Fibroblast of skin of back (primary cell): ENCODE measurements at regions not wholly inside any gene's neighbourhood (a gene's known extent, or its start where the extent isn't known, plus 50 kb on each side); places are given as distances from the start of the nearest gene placed in this dataset.
"Not testable (repeated sequence)": the region's sequence is repeated elsewhere in the genome, so short reads cannot be mapped to it uniquely, and the experiment has no call there.

Experiments used
- DNase-seq: peaks from one replicate; pipeline ENCODE4 v3.0.0-alpha.2; 2013

DNA sequence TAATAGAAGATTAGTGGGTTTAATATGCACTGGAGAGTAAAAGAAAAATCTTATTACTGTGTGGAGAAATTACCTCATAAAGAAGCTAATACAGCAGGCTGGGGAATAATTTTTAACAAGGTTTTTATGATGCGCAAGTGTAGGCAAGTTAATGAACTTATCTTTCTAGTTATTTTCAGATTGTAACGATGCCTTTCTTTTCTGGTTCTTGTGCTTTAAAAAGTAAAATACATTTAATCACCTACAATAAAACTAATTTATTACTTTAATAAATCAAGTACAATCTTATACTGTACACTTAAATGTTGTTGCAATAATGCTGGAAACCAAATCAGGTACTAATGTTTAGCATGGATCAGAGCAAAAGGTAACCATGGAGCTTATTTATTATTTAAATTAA, 266.6 kb downstream of the ZIC1 start:
- DNase-seq, result no peak

DNA sequence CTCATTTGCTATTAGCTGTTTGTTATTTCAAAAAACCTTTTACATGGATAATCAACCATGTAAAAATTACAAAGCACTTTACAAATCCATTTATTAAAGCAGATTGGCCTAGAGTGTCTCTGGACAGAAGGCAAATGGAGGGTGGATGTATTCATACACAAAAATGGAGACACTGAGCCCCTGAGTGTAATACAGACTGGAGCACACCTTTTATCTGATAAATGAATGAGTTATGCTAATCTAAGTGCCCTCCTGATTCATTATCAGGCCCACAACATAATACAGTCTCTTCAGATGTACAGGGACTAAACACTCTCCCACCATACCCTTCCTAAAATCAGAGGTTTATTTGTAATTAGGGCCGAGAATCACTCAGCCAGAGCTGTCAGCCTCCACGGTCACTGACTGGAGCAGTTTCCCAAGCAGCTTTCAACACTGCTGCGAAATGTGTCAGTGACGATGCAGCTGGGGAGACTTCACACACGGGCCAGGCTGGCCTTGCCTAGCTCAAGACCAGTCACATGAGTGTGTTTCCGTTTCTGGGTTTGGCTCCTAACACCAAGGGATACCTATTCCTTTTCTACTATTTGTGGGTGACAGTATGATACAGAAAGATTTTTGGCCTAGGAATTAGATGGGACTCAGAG, 271.8 kb downstream of the ZIC1 start:
- peak; percentile 9 for DNase-seq

- no peak for DNase-seq
Measured at GRCh38 chr3:147688868-147689267, 279.7 kb downstream of the ZIC1 start.

DNA sequence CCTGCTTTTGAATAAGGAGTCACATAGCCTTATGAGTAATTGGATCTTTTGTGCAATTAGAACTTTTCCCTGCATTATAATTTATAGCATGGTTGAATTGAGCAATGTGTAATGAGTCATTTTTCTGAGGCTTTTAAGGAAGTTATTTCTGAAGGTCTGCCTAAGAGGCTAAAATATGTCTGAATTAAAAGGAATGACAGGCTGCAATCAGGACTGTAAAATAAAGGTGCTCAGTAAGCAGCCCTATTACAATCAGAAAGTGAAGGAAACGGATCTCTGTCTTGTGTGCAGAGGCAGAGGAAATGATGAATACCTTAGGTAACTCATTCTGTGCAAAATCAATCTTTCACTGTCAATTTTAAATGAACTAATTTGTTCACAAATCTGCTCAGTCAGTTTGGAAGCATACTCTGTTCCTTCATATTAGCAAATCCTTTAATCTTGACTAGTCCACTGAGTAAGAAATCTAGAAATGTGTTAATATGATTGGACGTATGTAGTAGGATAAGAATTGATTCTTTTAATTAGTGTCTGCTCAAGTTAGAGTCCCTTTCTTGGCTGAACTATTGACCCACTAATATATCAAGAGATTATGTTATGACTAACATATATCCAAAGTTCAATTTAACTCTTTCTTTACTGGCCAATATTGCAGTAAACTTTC, 290.1 kb downstream of the ZIC1 start:
- peak; percentile 52 for DNase-seq

- DNase-seq, result no peak
Measured at GRCh38 chr3:147701195-147701594, 292.0 kb downstream of the ZIC1 start.

- DNase-seq, result peak; percentile 24
Measured at GRCh38 chr3:147702509-147702908, 293.3 kb downstream of the ZIC1 start.

GRCh38 chr3:147705651-147706051, 296.5 kb downstream of the ZIC1 start:
- no peak for DNase-seq

GRCh38 chr3:147710753-147711152, 301.6 kb downstream of the ZIC1 start:
- DNase-seq, result not testable (repeated sequence)

DNA sequence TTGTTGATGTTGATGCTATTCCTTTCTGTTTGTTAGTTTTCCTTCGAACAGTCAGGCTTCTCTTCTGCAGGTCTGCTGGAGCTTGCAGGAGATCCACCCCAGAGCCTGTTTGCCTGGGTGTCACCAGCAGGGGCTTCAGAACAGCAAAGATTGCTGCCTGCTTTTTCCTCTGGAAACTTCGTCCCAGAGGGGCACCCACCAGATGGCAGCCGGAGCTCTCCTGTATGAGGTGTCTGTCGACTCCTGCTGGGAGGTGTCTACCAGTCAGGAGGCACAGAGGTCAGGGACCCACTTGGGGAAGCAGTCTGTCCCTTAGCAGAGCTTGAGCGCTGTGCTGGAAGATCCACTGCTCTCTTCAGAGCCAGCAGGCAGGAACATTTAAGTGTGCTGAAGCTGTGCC, 303.2 kb downstream of the ZIC1 start:
- no peak for DNase-seq

DNA sequence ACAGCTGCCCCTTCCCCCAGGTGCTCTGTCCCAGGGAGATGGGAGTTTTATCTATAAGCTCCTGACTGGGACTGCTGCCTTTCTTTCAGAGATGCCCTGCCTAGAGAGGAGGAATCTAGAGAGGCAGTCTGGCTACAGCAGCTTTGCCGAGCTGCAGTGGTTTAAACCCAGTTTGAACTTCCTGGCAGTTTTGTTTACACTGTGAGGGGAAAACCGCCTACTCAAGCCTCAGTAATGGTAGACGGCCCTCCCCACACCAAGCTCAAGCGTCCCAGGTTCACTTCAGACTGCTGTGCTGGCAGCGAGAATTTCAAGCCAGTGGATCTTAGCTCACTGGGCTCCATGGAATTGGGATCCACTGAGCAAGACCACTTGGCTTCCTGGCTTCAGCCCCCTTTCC, 303.6 kb downstream of the ZIC1 start:
- DNase-seq, result not testable (repeated sequence)

- DNase-seq, result no peak
Measured at GRCh38 chr3:147713234-147714133, 304.3 kb downstream of the ZIC1 start.

- no peak for DNase-seq
Measured at GRCh38 chr3:147729641-147730040, 320.5 kb downstream of the ZIC1 start.

DNA sequence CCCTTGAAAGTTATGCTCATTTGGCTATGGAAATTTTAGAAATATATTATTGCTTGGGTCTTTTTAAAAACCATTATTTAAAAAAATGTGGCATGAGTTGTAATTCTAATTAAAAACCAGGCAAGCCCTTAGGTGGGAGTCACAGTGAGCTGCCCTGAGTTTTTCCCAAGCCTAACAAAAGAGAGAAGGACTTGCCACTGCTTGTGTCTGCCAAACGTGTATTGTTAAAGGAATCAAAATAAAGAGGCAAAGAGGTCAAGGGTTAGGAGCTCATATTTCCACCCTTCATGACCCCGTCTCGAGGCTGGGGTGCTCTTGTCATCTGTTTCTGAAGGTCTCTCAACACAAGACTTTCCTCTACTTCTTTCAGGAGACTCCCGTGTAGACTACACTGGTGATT, 321.1 kb downstream of the ZIC1 start:
- no peak for DNase-seq

DNA sequence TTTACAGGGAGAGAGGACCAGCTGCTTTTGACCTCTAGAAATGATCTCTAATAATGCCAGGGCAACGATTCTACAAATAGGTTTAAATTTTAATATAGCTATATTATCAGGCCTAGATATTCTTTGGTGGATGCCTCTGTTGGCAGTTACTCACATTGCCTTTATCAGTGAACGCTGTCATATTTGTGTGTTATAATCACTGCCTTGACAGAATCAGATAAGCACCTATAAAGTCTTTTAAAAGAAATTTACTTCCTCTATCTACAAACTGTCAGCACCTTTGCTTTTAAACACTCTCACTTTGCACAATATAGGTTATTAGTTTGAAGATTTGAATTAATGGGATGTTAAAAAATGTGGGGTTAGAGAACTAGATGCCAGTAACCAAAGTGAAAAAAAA, 324.1 kb downstream of the ZIC1 start:
- DNase-seq, result no peak

GRCh38 chr3:147735616-147736015, 326.5 kb downstream of the ZIC1 start:
- no peak for DNase-seq

DNA sequence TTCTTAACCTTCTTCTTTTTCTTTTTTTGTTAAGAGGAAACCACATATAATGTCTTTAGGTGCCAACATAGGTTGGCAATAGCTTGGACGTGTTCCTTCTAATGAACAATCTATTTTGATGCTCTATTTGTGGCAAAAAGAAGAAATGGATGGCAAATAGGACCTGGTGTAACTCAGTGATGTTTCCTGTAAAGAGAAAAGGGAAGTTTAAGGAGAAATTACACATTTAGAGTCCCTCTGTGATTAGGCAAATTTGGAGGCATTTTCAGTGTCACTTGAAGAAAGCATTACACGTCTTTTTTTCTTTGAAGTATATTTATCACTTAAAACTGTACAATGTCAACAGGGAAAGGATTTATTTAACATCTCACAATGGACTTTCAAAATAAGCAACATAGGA, 327.1 kb downstream of the ZIC1 start:
- DNase-seq, result no peak

GRCh38 chr3:147737376-147737775, 328.2 kb downstream of the ZIC1 start:
- peak; percentile 61 for DNase-seq

GRCh38 chr3:147740928-147741327, 331.8 kb downstream of the ZIC1 start:
- DNase-seq, result no peak

DNA sequence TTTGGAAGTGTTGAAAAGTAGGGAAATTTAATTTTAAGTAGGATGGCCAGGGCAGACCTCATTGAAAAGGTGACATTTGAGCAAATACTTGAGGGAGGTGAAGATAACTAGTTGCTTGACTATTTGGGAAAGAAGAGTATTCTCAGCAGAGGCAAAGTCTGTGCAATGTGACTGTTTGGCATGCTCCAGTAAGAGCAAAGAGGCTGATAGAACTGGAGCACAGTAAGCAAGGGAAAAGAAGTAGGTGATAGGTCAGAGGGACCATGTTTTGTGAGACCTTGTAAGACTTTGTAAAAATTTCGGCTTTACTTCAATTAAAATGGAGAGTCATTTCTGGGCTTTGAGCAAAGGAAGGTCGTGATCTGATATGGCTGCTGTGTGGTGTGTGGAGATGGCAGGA, 335.8 kb downstream of the ZIC1 start:
- DNase-seq, result no peak

DNA sequence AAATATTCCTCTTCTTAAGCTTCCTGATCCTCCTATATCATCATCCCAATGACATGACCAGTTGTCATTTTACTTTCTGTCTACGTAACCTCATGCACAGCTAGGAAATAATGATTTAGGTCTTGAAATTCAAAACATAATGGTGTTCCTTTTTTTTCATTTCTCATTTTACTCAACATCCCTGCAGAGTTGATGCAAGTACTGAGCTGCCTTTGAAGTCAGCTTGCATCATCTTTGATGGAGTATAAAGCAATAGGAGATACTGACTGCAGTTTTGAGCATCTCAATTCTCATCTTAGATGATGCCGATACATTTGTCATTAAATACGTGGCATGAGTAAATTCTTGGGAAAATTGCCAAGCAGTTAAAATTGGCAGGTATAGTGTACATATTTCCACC, 346.1 kb downstream of the ZIC1 start:
- no peak for DNase-seq

- DNase-seq, result no peak
Measured at GRCh38 chr3:147756476-147756875, 347.3 kb downstream of the ZIC1 start.

DNA sequence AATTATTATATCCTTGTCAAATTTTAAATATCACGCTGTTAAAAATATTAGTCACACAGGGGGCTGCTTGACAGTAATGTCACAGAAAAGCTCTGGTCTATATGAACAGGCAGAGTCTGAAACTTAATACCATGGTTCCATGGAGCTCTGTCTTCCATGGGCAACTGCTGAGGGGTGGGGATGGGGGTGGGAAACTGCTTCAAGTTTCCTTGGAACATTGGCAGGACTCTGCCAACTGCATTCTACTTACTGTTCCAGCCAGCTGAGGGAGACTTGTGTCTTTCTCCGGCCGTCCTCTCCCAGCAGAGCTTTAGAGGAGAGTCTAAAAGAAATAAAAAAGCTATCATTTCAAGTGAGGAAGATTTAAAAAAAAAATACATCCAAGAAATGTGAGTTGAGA, 348.7 kb downstream of the ZIC1 start:
- no peak for DNase-seq

- DNase-seq, result peak; percentile 20
Measured at GRCh38 chr3:147758771-147759170, 349.6 kb downstream of the ZIC1 start.

DNA sequence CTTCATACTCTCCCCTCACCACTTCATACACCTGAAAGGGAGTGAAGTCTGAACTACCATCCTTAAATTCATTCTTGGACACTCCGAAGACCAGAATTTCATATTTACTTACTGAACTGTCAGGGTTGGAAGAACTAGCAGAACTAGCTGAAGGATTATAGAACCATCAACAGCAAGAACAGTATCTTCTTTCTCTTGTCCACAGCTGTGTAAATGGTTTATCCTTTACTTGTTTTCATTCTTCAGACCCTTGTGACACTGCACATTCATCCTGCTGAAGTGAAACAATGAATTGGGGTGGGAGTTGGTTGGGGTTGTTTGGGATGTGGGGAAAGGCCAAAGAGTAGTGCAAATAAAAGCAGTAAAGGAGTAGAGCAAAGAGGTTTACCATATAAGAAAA, 350.9 kb downstream of the ZIC1 start:
- no peak for DNase-seq
